GM18909 (cell line): ENCODE measurements at regions not wholly inside any gene's neighbourhood (a gene's known extent, or its start where the extent isn't known, plus 50 kb on each side); places are given as distances from the start of the nearest gene placed in this dataset.
A peak's percentile ranks its signal among the peaks of the same experiment; 100 is the strongest.
"Not testable (repeated sequence)": the region's sequence is repeated elsewhere in the genome, so short reads cannot be mapped to it uniquely, and the experiment has no call there.

Experiments used
- ATAC-seq: cut with Tn5 transposase; IDR thresholded peaks from one replicate; pipeline ENCODE4 v1.9.1; 2021; ENCODE audit warnings: mild to moderate bottlenecking; ENCODE audit not compliant: unreplicated experiment, poor library complexity

GRCh38 chrX:11836284-11836683, 78.2 kb downstream of the MSL3 start:
- ATAC-seq, result no peak

- ATAC-seq, result no peak
Measured at GRCh38 chrX:11837437-11837836, 79.4 kb downstream of the MSL3 start.

GRCh38 chrX:11864171-11864570, 106.1 kb downstream of the MSL3 start:
- no peak for ATAC-seq

GRCh38 chrX:11867610-11868345, 109.7 kb downstream of the MSL3 start:
- ATAC-seq, result peak; percentile 48

- no peak for ATAC-seq
Measured at GRCh38 chrX:11870789-11871188, 112.8 kb downstream of the MSL3 start.

GRCh38 chrX:11881485-11882170, 123.6 kb downstream of the MSL3 start:
- no peak for ATAC-seq

GRCh38 chrX:11886745-11887144, 128.7 kb downstream of the MSL3 start:
- no peak for ATAC-seq

GRCh38 chrX:11887175-11887574, 129.1 kb downstream of the MSL3 start:
- no peak for ATAC-seq

- no peak for ATAC-seq
Measured at GRCh38 chrX:11888421-11888820, 130.4 kb downstream of the MSL3 start.

GRCh38 chrX:11889791-11890190, 131.8 kb downstream of the MSL3 start:
- ATAC-seq, result no peak

GRCh38 chrX:11890836-11891514, 132.9 kb downstream of the MSL3 start:
- no peak for ATAC-seq

GRCh38 chrX:11893933-11894710, 136.1 kb downstream of the MSL3 start:
- ATAC-seq, result no peak

- ATAC-seq, result no peak
Measured at GRCh38 chrX:11899091-11899490, 141.1 kb downstream of the MSL3 start.

- ATAC-seq, result not testable (repeated sequence)
Measured at GRCh38 chrX:11905933-11906332, 147.9 kb downstream of the MSL3 start.

GRCh38 chrX:11908371-11908770, 150.3 kb downstream of the MSL3 start:
- ATAC-seq, result peak; percentile 96

- ATAC-seq, result no peak
Measured at GRCh38 chrX:11913001-11913400, 155.0 kb downstream of the MSL3 start.

- no peak for ATAC-seq
Measured at GRCh38 chrX:11929476-11929875, 171.4 kb downstream of the MSL3 start.

- ATAC-seq, result no peak
Measured at GRCh38 chrX:11932423-11932822, 174.4 kb downstream of the MSL3 start.

- ATAC-seq, result no peak
Measured at GRCh38 chrX:11934089-11934488, 176.1 kb downstream of the MSL3 start.

- no peak for ATAC-seq
Measured at GRCh38 chrX:11941571-11941970, 183.5 kb downstream of the MSL3 start.

- no peak for ATAC-seq
Measured at GRCh38 chrX:11944501-11944900, 186.5 kb downstream of the MSL3 start.
